Parathyroid adenoma (tissue), 2 donors: ENCODE measurements at regions not wholly inside any gene's neighbourhood (a gene's known extent, or its start where the extent isn't known, plus 50 kb on each side); places are given as distances from the start of the nearest gene placed in this dataset.

Experiments used
- H2AFZ ChIP-seq: fragments of 300-600 bp; sonication (generic); one replicate; pipeline ENCODE4 v1.7.0; 2017; ENCODE audit warnings: antibody characterized with exemption, mild to moderate bottlenecking
- H3K27ac ChIP-seq: fragments of 300-600 bp; sonication (generic); one replicate; pipeline ENCODE4 v1.7.0; 2017
- H3K27me3 ChIP-seq: fragments of 300-600 bp; sonication (generic); one replicate; pipeline ENCODE4 v1.7.0; 2017; ENCODE audit warnings: low read length; ENCODE audit not compliant: control insufficient read depth, insufficient read depth
- H3K36me3 ChIP-seq: fragments of 300-600 bp; sonication (generic); one replicate; pipeline ENCODE4 v1.7.0; 2017; ENCODE audit warnings: low read length; ENCODE audit not compliant: control insufficient read depth, insufficient read depth
- H3K4me1 ChIP-seq: fragments of 300-600 bp; sonication (generic); one replicate; pipeline ENCODE4 v1.7.0; 2017; ENCODE audit warnings: control low read depth
- H3K4me2 ChIP-seq: fragments of 300-600 bp; sonication (generic); one replicate; pipeline ENCODE4 v1.7.0; 2017; ENCODE audit warnings: low read length
- H3K4me3 ChIP-seq: fragments of 300-600 bp; sonication (generic); one replicate; pipeline ENCODE4 v1.7.0; 2017; ENCODE audit warnings: low read depth, low read length
- H3K79me2 ChIP-seq: fragments of 300-600 bp; sonication (generic); one replicate; pipeline ENCODE4 v1.7.0; 2017; ENCODE audit warnings: control low read depth
- H3K9ac ChIP-seq: fragments of 300-600 bp; sonication (generic); one replicate; pipeline ENCODE4 v1.7.0; 2017; ENCODE audit warnings: mild to moderate bottlenecking
- H3K9me3 ChIP-seq: fragments of 300-600 bp; sonication (generic); one replicate; pipeline ENCODE4 v1.7.0; 2017; ENCODE audit warnings: low read length; ENCODE audit not compliant: control insufficient read depth
- CTCF ChIP-seq: fragments of 300-600 bp; sonication (generic); IDR thresholded peaks from one replicate; pipeline ENCODE4 v1.7.0; 2017; ENCODE audit warnings: antibody characterized with exemption, mild to moderate bottlenecking
- donor health status: primary hyperparathyroidism.

- Histone ChIP-seq H3K36me3 (no peaks in the 10 kb centered on the region), H3K9ac (no peak overlapping the region), H3K4me1 (no peaks in the 10 kb centered on the region), H3K79me2 (no peaks in the 10 kb centered on the region), H3K9me3 (no peaks in the 10 kb centered on the region), H3K27me3 (no peaks in the 10 kb centered on the region), H3K27ac (no peak overlapping the region), H2AFZ (no peak overlapping the region), H3K4me3 (no peak overlapping the region), H3K4me2 (no peak overlapping the region)
- no peak for TF ChIP-seq CTCF
Measured at GRCh38 chr5:163659568-163659902, 154.1 kb downstream of the MAT2B start.

GRCh38 chr5:163660486-163660885 is 155.1 kb downstream of the MAT2B start:
- H3K4me3 ChIP-seq = no peak overlapping the region
- no peaks in the 10 kb centered on the region for H3K9me3 ChIP-seq
- no peaks in the 10 kb centered on the region for H3K4me1 ChIP-seq
- H3K79me2 ChIP-seq = no peaks in the 10 kb centered on the region
- no peak overlapping the region for H3K9ac ChIP-seq
- no peak for TF ChIP-seq CTCF
- no peak overlapping the region for H2AFZ ChIP-seq
- H3K27ac ChIP-seq = no peak overlapping the region
- no peak overlapping the region for H3K4me2 ChIP-seq
- H3K36me3 ChIP-seq = no peaks in the 10 kb centered on the region
- H3K27me3 ChIP-seq = no peaks in the 10 kb centered on the region

GRCh38 chr5:163661360-163661759 is 155.9 kb downstream of the MAT2B start:
- H2AFZ ChIP-seq = no peak overlapping the region
- H3K27ac ChIP-seq = no peak overlapping the region
- no peak overlapping the region for H3K4me2 ChIP-seq
- no peaks in the 10 kb centered on the region for H3K27me3 ChIP-seq
- no peaks in the 10 kb centered on the region for H3K36me3 ChIP-seq
- no peaks in the 10 kb centered on the region for H3K79me2 ChIP-seq
- no peak for TF ChIP-seq CTCF
- H3K4me1 ChIP-seq = no peaks in the 10 kb centered on the region
- no peak overlapping the region for H3K4me3 ChIP-seq
- no peaks in the 10 kb centered on the region for H3K9me3 ChIP-seq
- no peak overlapping the region for H3K9ac ChIP-seq

GRCh38 chr5:163670036-163670435 is 164.6 kb downstream of the MAT2B start:
- no peak overlapping the region for H3K9ac ChIP-seq
- no peaks in the 10 kb centered on the region for H3K9me3 ChIP-seq
- H3K36me3 ChIP-seq = no peaks in the 10 kb centered on the region
- no peak overlapping the region for H3K27ac ChIP-seq
- no peak for TF ChIP-seq CTCF
- H3K4me2 ChIP-seq = no peak overlapping the region
- H2AFZ ChIP-seq = no peak overlapping the region
- no peaks in the 10 kb centered on the region for H3K4me1 ChIP-seq
- H3K27me3 ChIP-seq = no peaks in the 10 kb centered on the region
- H3K79me2 ChIP-seq = no peaks in the 10 kb centered on the region
- H3K4me3 ChIP-seq = no peak overlapping the region

- H3K4me3 ChIP-seq = no peak overlapping the region
- no peaks in the 10 kb centered on the region for H3K4me1 ChIP-seq
- no peak overlapping the region for H3K27ac ChIP-seq
- H3K9ac ChIP-seq = no peak overlapping the region
- no peak overlapping the region for H3K4me2 ChIP-seq
- H3K79me2 ChIP-seq = no peaks in the 10 kb centered on the region
- H3K27me3 ChIP-seq = no peaks in the 10 kb centered on the region
- no peaks in the 10 kb centered on the region for H3K9me3 ChIP-seq
- no peaks in the 10 kb centered on the region for H3K36me3 ChIP-seq
- H2AFZ ChIP-seq = no peak overlapping the region
- no peak for TF ChIP-seq CTCF
Measured at GRCh38 chr5:163677092-163677491, 171.7 kb downstream of the MAT2B start.
